DND-41 (cell line): ENCODE measurements at regions not wholly inside any gene's neighbourhood (a gene's known extent, or its start where the extent isn't known, plus 50 kb on each side); places are given as distances from the start of the nearest gene placed in this dataset.

Source experiments
- ATAC-seq: fragments of 200-7000 bp; cut with Tn5 transposase; 3 replicates; pipeline ENCODE4 v1.9.1; 2021; ENCODE audit warnings: low read depth; ENCODE audit not compliant: insufficient read depth
- DNase-seq: peaks from one replicate; pipeline ENCODE4 v3.0.0-alpha.2; 2020
- H2AFZ ChIP-seq: 2 replicates; pipeline ENCODE4 v1.6.0; 2012; ENCODE audit warnings: low read depth, low read length
- H3K27ac ChIP-seq: 2 replicates; pipeline ENCODE4 v1.5.1; 2012; ENCODE audit warnings: low read length, inconsistent platforms
- H3K27me3 ChIP-seq: fragments of 200-600 bp; sonication (generic); 2 replicates; pipeline ENCODE4 v1.6.0; 2012; ENCODE audit warnings: low read length, mild to moderate bottlenecking, inconsistent platforms; ENCODE audit not compliant: insufficient read depth, poor library complexity
- H3K36me3 ChIP-seq: 2 replicates; pipeline ENCODE4 v1.5.1; 2012; ENCODE audit warnings: low read length, inconsistent platforms; ENCODE audit not compliant: insufficient read depth
- H3K4me1 ChIP-seq: 2 replicates; pipeline ENCODE4 v1.5.1; 2012; ENCODE audit warnings: mild to moderate bottlenecking, low read length; ENCODE audit not compliant: insufficient read depth
- H3K4me2 ChIP-seq: 2 replicates; pipeline ENCODE4 v1.6.0; 2012; ENCODE audit warnings: mild to moderate bottlenecking, moderate library complexity, low read length, inconsistent platforms; ENCODE audit not compliant: insufficient read depth
- H3K4me3 ChIP-seq, 2 experiments: fragments of 200-600 bp in 1 of 2; shearing (Covaris generic) in 1 of 2; 2 replicates each; pipeline ENCODE4 v1.5.1; 2012 to 2016; ENCODE audit warnings: inconsistent platforms in 2 of 2, low read length in 2 of 2, mild to moderate bottlenecking in 2 of 2, low read depth in 1 of 2, moderate library complexity in 1 of 2
- H3K79me2 ChIP-seq: 2 replicates; pipeline ENCODE4 v1.6.0; 2012; ENCODE audit warnings: low read length, inconsistent platforms; ENCODE audit not compliant: insufficient read depth
- H3K9ac ChIP-seq: 2 replicates; pipeline ENCODE4 v1.6.0; 2012; ENCODE audit warnings: low read depth, mild to moderate bottlenecking, inconsistent platforms, low read length, moderate library complexity
- H3K9me3 ChIP-seq: 2 replicates; pipeline ENCODE4 v1.5.1; 2012; ENCODE audit warnings: low read length, moderate library complexity, mild to moderate bottlenecking, inconsistent platforms; ENCODE audit not compliant: insufficient read depth, severe bottlenecking
- H4K20me1 ChIP-seq: 2 replicates; pipeline ENCODE4 v1.6.0; 2012; ENCODE audit warnings: low read length; ENCODE audit not compliant: insufficient read depth
- EZH2 ChIP-seq: IDR thresholded peaks from 3 replicates; pipeline ENCODE4 v1.6.1; 2012; ENCODE audit warnings: borderline replicate concordance, low read depth, mild to moderate bottlenecking, moderate library complexity, low read length, inconsistent platforms; ENCODE audit not compliant: severe bottlenecking
- TF ChIP-seq, protein P1 (sequence below): IDR thresholded peaks from 2 replicates; pipeline ENCODE4 v1.5.1; 2012; ENCODE audit warnings: borderline replicate concordance, low read length, moderate library complexity, mild to moderate bottlenecking; ENCODE audit not compliant: poor library complexity, severe bottlenecking; ENCODE audit errors: extremely low read depth

DNA sequence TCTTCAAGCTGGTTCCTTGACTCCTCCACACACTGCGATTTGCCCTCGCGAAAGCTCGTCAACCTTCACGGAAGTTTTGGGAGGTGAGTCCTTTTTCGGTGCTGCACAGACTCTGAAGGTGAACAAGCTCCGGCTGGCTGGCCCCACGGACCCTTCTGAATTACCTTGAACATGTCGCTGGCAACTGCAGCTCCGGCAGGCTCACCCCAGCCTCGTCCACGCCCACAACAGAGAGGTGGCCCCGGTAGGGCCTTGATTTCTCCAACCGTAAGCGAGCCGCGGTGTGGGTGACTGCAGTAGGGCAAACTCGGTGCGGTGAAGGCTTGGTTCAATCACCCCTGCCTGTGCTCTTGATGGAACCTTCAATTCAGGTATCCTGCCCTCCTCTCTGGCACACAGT, 1020.7 kb upstream of the GOT2 start:
- Histone ChIP-seq H3K27me3 (no peaks in the 10 kb centered on the region), H3K9ac (no peak overlapping the region), H3K4me3 (no peak overlapping the region), H2AFZ (no peak overlapping the region), H3K4me1 (no peaks in the 10 kb centered on the region), H3K4me2 (no peak overlapping the region), H3K79me2 (no peaks in the 10 kb centered on the region), H3K36me3 (no peaks in the 10 kb centered on the region), H3K9me3 (no peaks in the 10 kb centered on the region), H4K20me1 (no peaks in the 10 kb centered on the region), H3K27ac (no peak overlapping the region)
- TF ChIP-seq EZH2: no peak
- TF ChIP-seq, protein P1, sequence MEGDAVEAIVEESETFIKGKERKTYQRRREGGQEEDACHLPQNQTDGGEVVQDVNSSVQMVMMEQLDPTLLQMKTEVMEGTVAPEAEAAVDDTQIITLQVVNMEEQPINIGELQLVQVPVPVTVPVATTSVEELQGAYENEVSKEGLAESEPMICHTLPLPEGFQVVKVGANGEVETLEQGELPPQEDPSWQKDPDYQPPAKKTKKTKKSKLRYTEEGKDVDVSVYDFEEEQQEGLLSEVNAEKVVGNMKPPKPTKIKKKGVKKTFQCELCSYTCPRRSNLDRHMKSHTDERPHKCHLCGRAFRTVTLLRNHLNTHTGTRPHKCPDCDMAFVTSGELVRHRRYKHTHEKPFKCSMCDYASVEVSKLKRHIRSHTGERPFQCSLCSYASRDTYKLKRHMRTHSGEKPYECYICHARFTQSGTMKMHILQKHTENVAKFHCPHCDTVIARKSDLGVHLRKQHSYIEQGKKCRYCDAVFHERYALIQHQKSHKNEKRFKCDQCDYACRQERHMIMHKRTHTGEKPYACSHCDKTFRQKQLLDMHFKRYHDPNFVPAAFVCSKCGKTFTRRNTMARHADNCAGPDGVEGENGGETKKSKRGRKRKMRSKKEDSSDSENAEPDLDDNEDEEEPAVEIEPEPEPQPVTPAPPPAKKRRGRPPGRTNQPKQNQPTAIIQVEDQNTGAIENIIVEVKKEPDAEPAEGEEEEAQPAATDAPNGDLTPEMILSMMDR: no peak
- DNase-seq: no peak
- ATAC-seq: no peak

DNA sequence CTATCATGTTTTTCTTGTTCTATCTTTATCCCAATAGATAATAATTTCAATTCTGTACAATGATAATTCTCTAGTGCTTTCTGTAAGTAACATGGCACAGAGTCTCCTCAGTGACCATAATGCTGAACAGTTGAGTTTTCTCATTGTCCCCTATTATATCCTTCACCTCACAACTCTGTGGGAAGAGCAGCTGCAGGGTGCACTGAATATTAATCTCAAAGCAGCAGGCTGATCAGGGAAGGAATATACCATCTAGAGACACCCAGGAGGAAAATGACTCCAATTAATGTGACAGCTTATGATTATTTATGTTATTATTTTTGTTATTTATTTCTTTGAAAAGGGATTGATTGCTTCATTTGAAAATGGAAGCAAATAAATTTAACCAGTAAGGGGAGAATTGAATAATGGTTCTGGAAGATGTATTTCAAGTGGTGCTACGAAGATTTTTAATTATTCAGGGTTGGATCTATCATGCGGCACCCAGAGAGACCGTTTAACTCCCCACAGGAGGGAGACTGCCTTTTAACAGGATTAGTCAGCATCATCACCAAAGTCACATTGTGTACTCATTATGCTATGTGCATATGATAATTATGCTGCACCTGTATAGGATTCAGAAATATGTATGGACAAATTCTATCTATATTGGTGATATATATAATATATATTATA, 1015.7 kb upstream of the GOT2 start:
- Histone ChIP-seq H3K4me3 (no peak overlapping the region), H3K27ac (no peak overlapping the region), H3K27me3 (no peaks in the 10 kb centered on the region), H3K4me2 (no peak overlapping the region), H4K20me1 (no peaks in the 10 kb centered on the region), H3K79me2 (no peaks in the 10 kb centered on the region), H3K9me3 (no peaks in the 10 kb centered on the region), H3K4me1 (no peaks in the 10 kb centered on the region), H3K36me3 (no peaks in the 10 kb centered on the region), H3K9ac (no peak overlapping the region), H2AFZ (no peak overlapping the region)
- TF ChIP-seq, protein P1: no peak
- no peak for TF ChIP-seq EZH2
- no peak for ATAC-seq
- DNase-seq: no peak

DNA sequence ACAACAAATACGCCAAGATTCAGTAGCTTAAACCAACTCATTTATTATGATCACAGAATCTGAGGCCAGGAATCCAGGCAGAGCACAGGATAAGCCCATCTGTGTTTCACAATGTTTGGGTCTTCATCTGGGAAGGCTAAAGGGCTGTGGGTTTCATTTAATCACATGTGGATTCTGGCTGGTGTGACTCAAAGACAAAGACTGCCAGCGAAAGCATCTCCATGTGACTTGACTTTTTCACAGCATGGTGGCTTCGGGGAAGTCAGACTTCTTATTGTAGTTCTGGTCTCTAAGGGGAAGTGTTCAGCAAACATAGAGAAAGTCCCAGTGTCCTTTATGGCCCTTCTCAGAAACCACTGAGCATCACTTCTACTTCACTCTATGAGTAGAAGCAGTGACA, 1014.4 kb upstream of the GOT2 start:
- Histone ChIP-seq H2AFZ (no peak overlapping the region), H4K20me1 (no peaks in the 10 kb centered on the region), H3K36me3 (no peaks in the 10 kb centered on the region), H3K9me3 (no peaks in the 10 kb centered on the region), H3K9ac (no peak overlapping the region), H3K79me2 (no peaks in the 10 kb centered on the region), H3K27ac (no peak overlapping the region), H3K4me1 (no peaks in the 10 kb centered on the region), H3K4me2 (no peak overlapping the region), H3K27me3 (no peaks in the 10 kb centered on the region), H3K4me3 (no peak overlapping the region)
- DNase-seq (no peak), ATAC-seq (no peak)
- TF ChIP-seq, protein P1: no peak
- TF ChIP-seq EZH2: no peak

DNA sequence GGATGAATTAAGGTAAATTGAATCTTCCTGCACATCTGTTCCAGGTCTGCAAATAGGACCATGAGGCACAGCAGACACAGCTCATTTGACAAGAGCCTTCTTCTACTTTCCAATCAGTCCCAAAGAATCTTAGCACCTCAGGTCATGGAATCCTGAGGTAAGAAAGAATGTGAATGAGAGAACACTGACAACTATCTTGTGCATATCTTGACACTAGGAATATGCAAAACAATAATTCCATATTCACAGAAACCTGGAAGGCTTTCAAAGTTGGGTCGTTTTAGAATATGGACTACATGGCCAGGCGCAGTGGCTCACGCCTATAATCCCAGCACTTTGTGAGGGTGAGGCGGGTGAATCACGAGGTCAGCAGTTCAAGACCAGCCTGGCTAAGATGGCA, 1009.4 kb upstream of the GOT2 start:
- Histone ChIP-seq H3K27me3 (no peaks in the 10 kb centered on the region), H3K4me3 (no peak overlapping the region), H3K36me3 (no peaks in the 10 kb centered on the region), H3K4me1 (no peaks in the 10 kb centered on the region), H2AFZ (no peak overlapping the region), H3K79me2 (no peaks in the 10 kb centered on the region), H3K9ac (no peak overlapping the region), H4K20me1 (no peaks in the 10 kb centered on the region), H3K4me2 (no peak overlapping the region), H3K27ac (no peak overlapping the region), H3K9me3 (no peaks in the 10 kb centered on the region)
- no peak for TF ChIP-seq EZH2
- TF ChIP-seq, protein P1: no peak
- DNase-seq: no peak
- ATAC-seq: no peak
